K562 (cell line): ENCODE measurements at regions not wholly inside any gene's neighbourhood (a gene's known extent, or its start where the extent isn't known, plus 50 kb on each side); places are given as distances from the start of the nearest gene placed in this dataset.

Experiments used
- ATAC-seq: fragments of 200-7000 bp; cut with Tn5 transposase; 3 replicates; pipeline ENCODE4 v1.9.1; 2020; ENCODE audit warnings: moderate library complexity
- BruUV-seq: library from RNA; stranded (reverse); fragments of 400-500 nt; replicated peaks from 2 replicates; lab custom pipeline; 2021; lab: Mats Ljungman, UMichigan
- CTCF ChIA-PET: fragments of 300-600 bp; formaldehyde crosslinking; extraction: SDS; loops from one replicate; lab custom pipeline; 2021; ENCODE audit warnings: low intra/inter-chr PET ratio; lab: Yijun Ruan, JAX
- POLR2A ChIA-PET: fragments of 300-600, 350-650 bp; sonication (Branson Sonifier 250); formaldehyde crosslinking; extraction: SDS; loops from one replicate; lab custom pipeline; 2021; ENCODE audit warnings: antibody characterized with exemption, inconsistent platforms; lab: Yijun Ruan, JAX
- DNase-seq, 4 experiments: peaks; one replicate each; pipeline versions ENCODE4 v3.0.0 to v3.0.0-alpha.2; 2011 to 2018; ENCODE audit warnings: low spot score in 3 of 4, mixed read lengths in 3 of 4; ENCODE audit errors: extremely low read depth in 1 of 4
- FAIRE-seq: peaks from 2 replicates; lab custom pipeline; 2011; peaks lifted over from hg19 to GRCh38; lab: Jason Lieb, UNC
- H2AFZ ChIP-seq: 2 replicates; pipeline ENCODE4 v1.6.0; 2011; ENCODE audit warnings: low read depth, low read length, control low read depth, inconsistent platforms
- H3K27ac ChIP-seq: fragments of 200-600 bp; 3 replicates; pipeline ENCODE4 v1.8.0; 2011; ENCODE audit warnings: low read depth, mild to moderate bottlenecking, control low read depth, inconsistent platforms, low read length, moderate library complexity, mixed read lengths; ENCODE audit errors: extremely low read depth
- H3K27me3 ChIP-seq, 2 experiments: fragments of 300-600 bp in 1 of 2; 2 replicates in 1 of 2; 3 replicates in 1 of 2; pipeline versions ENCODE4 v1.6.0 to v1.8.0; 2011; ENCODE audit warnings: inconsistent platforms in 2 of 2, low read length in 2 of 2, mild to moderate bottlenecking in 1 of 2, mixed read lengths in 1 of 2, moderate library complexity in 1 of 2; ENCODE audit not compliant: control insufficient read depth in 2 of 2, insufficient read depth in 2 of 2
- H3K36me3 ChIP-seq: fragments of 300-600 bp; 3 replicates; pipeline ENCODE4 v1.8.0; 2011; ENCODE audit warnings: mild to moderate bottlenecking, low read length, inconsistent platforms; ENCODE audit not compliant: control insufficient read depth, insufficient read depth
- H3K4me1 ChIP-seq, 2 experiments: fragments of 200-600 bp in 1 of 2; replicated peaks in 1 of 2; 2 replicates in 1 of 2; 3 replicates in 1 of 2; pipeline versions ENCODE4 v1.5.1 to v1.8.0; 2011; ENCODE audit warnings: inconsistent platforms in 2 of 2, low read length in 2 of 2, mild to moderate bottlenecking in 1 of 2, mixed read lengths in 1 of 2, moderate library complexity in 1 of 2; ENCODE audit not compliant: control insufficient read depth in 2 of 2, insufficient read depth in 2 of 2
- H3K4me2 ChIP-seq: 2 replicates; pipeline ENCODE4 v1.6.1; 2011; ENCODE audit warnings: low read length, control low read depth, inconsistent platforms, mixed read lengths; ENCODE audit not compliant: insufficient read depth
- H3K4me3 ChIP-seq: fragments of 200-600 bp; sonication (generic), shearing (Covaris generic); 2 replicates; pipeline ENCODE4 v1.5.1; 2016; ENCODE audit warnings: control low read depth, inconsistent platforms
- H3K79me2 ChIP-seq: fragments of 200-600 bp; 3 replicates; pipeline ENCODE4 v1.8.0; 2011; ENCODE audit warnings: low read length, inconsistent platforms; ENCODE audit not compliant: control insufficient read depth, insufficient read depth
- H3K9ac ChIP-seq, 2 experiments: 2 replicates each; pipeline versions ENCODE4 v1.6.0 to v1.6.1; 2011; ENCODE audit warnings: low read depth in 2 of 2, low read length in 2 of 2, control low read depth in 1 of 2, inconsistent platforms in 1 of 2, mild to moderate bottlenecking in 1 of 2, mixed read lengths in 1 of 2; ENCODE audit not compliant: insufficient read depth in 1 of 2
- H3K9me1 ChIP-seq: one replicate; pipeline ENCODE4 v1.6.0; 2011; ENCODE audit warnings: inconsistent platforms, mild to moderate bottlenecking, low read length, moderate library complexity; ENCODE audit not compliant: control insufficient read depth, insufficient read depth
- H3K9me3 ChIP-seq: replicated peaks from 2 replicates; pipeline ENCODE4 v1.5.1; 2011; ENCODE audit warnings: low read depth, low read length, inconsistent platforms; ENCODE audit not compliant: control insufficient read depth, insufficient read depth
- H4K20me1 ChIP-seq: replicated peaks from 2 replicates; pipeline ENCODE4 v1.6.1; 2011; ENCODE audit warnings: low read length, inconsistent platforms, mixed read lengths; ENCODE audit not compliant: control insufficient read depth, insufficient read depth
- CC2D1A ChIP-seq: fragments of 450-650 bp; IDR thresholded peaks from 2 replicates; pipeline ENCODE4 v1.6.1; 2017; ENCODE audit warnings: mild to moderate bottlenecking
- E2F1 ChIP-seq: sonication (generic); formaldehyde crosslinking; IDR thresholded peaks from 2 replicates; pipeline ENCODE4 v1.8.1; 2023; ENCODE audit warnings: mild to moderate bottlenecking, missing genetic modification reagents, moderate library complexity
- HNRNPK ChIP-seq: fragments of 200-400 bp; formaldehyde crosslinking; IDR thresholded peaks from one replicate; pipeline ENCODE4 v1.6.1; 2018; ENCODE audit warnings: mild to moderate bottlenecking, low read depth, low read length; ENCODE audit not compliant: poor library complexity, severe bottlenecking
- PCBP2 ChIP-seq: fragments of 200-400 bp; formaldehyde crosslinking; IDR thresholded peaks from 2 replicates; pipeline ENCODE4 v1.6.1; 2018; ENCODE audit warnings: low read length, low read depth, mild to moderate bottlenecking, moderate library complexity; ENCODE audit not compliant: poor library complexity, severe bottlenecking
- RFX5 ChIP-seq: IDR thresholded peaks from 2 replicates; pipeline ENCODE4 v1.6.1; 2011; ENCODE audit warnings: low read depth, mild to moderate bottlenecking, improper control_type of control experiment, low read length
- STAG1 ChIP-seq: sonication (generic); formaldehyde crosslinking; IDR thresholded peaks from 2 replicates; pipeline ENCODE4 v1.5.0; 2020; ENCODE audit warnings: missing genetic modification reagents, borderline replicate concordance
- ZBTB7A ChIP-seq: IDR thresholded peaks from 2 replicates; pipeline ENCODE4 v1.6.1; 2011; ENCODE audit warnings: low read depth, mild to moderate bottlenecking, low read length, moderate library complexity, borderline replicate concordance; ENCODE audit not compliant: control insufficient read depth
- ZNF212 ChIP-seq: fragments of 450-650 bp; formaldehyde crosslinking; IDR thresholded peaks from 2 replicates; pipeline ENCODE4 v1.4.0; 2020; ENCODE audit warnings: mild to moderate bottlenecking
- ZNF668 ChIP-seq: fragments of 250-450 bp; sonication (Bioruptor Pico); IDR thresholded peaks from 2 replicates; pipeline ENCODE4 v1.8.0; 2022; ENCODE audit warnings: mild to moderate bottlenecking, inconsistent platforms
- WGBS: fragments of 100-300 bp; shearing (Covaris generic); methylation state at CpG from one replicate; pipeline ENCODE4 v1.1.6; 2016; ENCODE audit warnings: low coverage, mixed read lengths; ENCODE audit not compliant: insufficient coverage; ENCODE audit errors: missing lambda C conversion rate; 5-methylcytosine and 5-hydroxymethylcytosine counted together
- in situ Hi-C: fragments of 300-500 bp; cut with MboI; formaldehyde crosslinking; loops from 4 replicates; pipeline ENCODE4 v1.15.0; 2018; ENCODE audit warnings: inconsistent platforms, mixed read lengths
- intact Hi-C: fragments of 100-400 bp; cut with micrococcal nuclease; formaldehyde crosslinking; loops from 2 replicates; pipeline ENCODE4 v1.14.2; 2022
- TF ChIP-seq, protein P1 (sequence below): fragments of 250-450 bp; sonication (Bioruptor Pico); IDR thresholded peaks from 2 replicates; pipeline ENCODE4 v1.5.0; 2022; ENCODE audit warnings: mild to moderate bottlenecking
- TF ChIP-seq, protein P2 (sequence below): fragments of 250-450 bp; sonication (Bioruptor Pico); IDR thresholded peaks from 2 replicates; pipeline ENCODE4 v1.8.0; 2021; ENCODE audit warnings: borderline replicate concordance, mild to moderate bottlenecking, moderate library complexity; ENCODE audit not compliant: poor library complexity, severe bottlenecking
- TF ChIP-seq, protein P3 (sequence below), 2 experiments: IDR thresholded peaks in 1 of 2; conservative IDR thresholded peaks in 1 of 2; 2 replicates each; pipeline ENCODE4 v1.6.1; 2016; ENCODE audit warnings: low read depth in 2 of 2, mild to moderate bottlenecking in 1 of 2, missing compliant biosample characterization in 1 of 2, missing genetic modification characterization in 1 of 2, moderate library complexity in 1 of 2
- TF ChIP-seq, protein P4 (sequence below): fragments of 450-650 bp; formaldehyde crosslinking; IDR thresholded peaks from 2 replicates; pipeline ENCODE4 v1.4.0; 2022; ENCODE audit warnings: missing genetic modification characterization

DNA sequence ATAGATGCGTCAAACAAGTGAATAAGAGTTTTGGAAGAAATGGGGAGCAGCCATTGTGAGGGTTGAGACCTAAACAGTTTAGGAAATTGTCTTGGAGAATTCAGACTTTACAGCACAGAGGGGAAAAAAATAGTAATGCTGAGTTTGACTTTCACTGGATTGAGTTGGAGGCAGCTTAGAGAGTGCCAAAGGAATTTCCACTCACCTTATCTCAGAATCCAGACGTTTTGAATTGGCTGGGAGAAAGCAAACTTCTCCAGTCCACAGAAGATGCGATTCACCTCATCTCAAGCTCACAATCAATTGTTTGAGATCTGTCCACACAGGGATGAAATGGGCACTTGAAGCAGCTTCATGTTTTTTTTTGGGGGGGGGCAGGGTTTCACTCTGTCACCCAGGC, 663.5 kb upstream of the SALL1 start (continued):
- TF ChIP-seq PCBP2: no peak
- no peak for TF ChIP-seq STAG1 (CRISPR knock-in tag)
- no peak for TF ChIP-seq ZNF668
- TF ChIP-seq ZBTB7A: no peak

- ChIA-PET CTCF (no interaction called here), POLR2A (no interaction called here)
- Histone ChIP-seq H3K27me3 (no peaks in the 10 kb centered on the region), H3K79me2 (no peaks in the 10 kb centered on the region), H3K9me3 (no peaks in the 10 kb centered on the region), H3K4me1 (no peaks in the 10 kb centered on the region), H3K4me3 (no peak overlapping the region), H4K20me1 (no peaks in the 10 kb centered on the region), H3K4me2 (no peak overlapping the region), H3K9ac (no peak overlapping the region), H2AFZ (no peak overlapping the region), H3K9me1 (no peaks in the 10 kb centered on the region), H3K27ac (no peak overlapping the region), H3K36me3 (no peaks in the 10 kb centered on the region)
- no TSS peak for BruUV-seq
- intact Hi-C loops: no loop called here
- in situ Hi-C loops: no loop called here
- FAIRE-seq: no peak
- 2% methylated on average over 4 of the region's 4 CpGs for WGBS
- no peak for ATAC-seq
- peak in 1 of 4 experiments; percentile 0 for DNase-seq
- TF ChIP-seq, protein P1, sequence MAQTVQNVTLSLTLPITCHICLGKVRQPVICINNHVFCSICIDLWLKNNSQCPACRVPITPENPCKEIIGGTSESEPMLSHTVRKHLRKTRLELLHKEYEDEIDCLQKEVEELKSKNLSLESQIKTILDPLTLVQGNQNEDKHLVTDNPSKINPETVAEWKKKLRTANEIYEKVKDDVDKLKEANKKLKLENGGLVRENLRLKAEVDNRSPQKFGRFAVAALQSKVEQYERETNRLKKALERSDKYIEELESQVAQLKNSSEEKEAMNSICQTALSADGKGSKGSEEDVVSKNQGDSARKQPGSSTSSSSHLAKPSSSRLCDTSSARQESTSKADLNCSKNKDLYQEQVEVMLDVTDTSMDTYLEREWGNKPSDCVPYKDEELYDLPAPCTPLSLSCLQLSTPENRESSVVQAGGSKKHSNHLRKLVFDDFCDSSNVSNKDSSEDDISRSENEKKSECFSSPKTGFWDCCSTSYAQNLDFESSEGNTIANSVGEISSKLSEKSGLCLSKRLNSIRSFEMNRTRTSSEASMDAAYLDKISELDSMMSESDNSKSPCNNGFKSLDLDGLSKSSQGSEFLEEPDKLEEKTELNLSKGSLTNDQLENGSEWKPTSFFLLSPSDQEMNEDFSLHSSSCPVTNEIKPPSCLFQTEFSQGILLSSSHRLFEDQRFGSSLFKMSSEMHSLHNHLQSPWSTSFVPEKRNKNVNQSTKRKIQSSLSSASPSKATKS (CRISPR knock-in tag): no peak
- TF ChIP-seq RFX5 (no peak), ZNF212 (CRISPR knock-in tag) (no peak), E2F1 (CRISPR knock-in tag) (no peak), CC2D1A (no peak), HNRNPK (no peak)
- TF ChIP-seq, protein P2, sequence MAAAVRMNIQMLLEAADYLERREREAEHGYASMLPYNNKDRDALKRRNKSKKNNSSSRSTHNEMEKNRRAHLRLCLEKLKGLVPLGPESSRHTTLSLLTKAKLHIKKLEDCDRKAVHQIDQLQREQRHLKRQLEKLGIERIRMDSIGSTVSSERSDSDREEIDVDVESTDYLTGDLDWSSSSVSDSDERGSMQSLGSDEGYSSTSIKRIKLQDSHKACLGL (CRISPR knock-in tag): no peak
- TF ChIP-seq, protein P3, sequence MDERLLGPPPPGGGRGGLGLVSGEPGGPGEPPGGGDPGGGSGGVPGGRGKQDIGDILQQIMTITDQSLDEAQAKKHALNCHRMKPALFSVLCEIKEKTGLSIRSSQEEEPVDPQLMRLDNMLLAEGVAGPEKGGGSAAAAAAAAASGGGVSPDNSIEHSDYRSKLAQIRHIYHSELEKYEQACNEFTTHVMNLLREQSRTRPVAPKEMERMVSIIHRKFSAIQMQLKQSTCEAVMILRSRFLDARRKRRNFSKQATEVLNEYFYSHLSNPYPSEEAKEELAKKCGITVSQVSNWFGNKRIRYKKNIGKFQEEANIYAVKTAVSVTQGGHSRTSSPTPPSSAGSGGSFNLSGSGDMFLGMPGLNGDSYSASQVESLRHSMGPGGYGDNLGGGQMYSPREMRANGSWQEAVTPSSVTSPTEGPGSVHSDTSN (CRISPR knock-in tag; IDR thresholded peaks at IDR 0.05; ENCODE audit: low read depth): no peak
- TF ChIP-seq, protein P3 (tag; conservative IDR thresholded peaks at IDR 0.05; ENCODE audit: low read depth): no peak
- TF ChIP-seq, protein P4, sequence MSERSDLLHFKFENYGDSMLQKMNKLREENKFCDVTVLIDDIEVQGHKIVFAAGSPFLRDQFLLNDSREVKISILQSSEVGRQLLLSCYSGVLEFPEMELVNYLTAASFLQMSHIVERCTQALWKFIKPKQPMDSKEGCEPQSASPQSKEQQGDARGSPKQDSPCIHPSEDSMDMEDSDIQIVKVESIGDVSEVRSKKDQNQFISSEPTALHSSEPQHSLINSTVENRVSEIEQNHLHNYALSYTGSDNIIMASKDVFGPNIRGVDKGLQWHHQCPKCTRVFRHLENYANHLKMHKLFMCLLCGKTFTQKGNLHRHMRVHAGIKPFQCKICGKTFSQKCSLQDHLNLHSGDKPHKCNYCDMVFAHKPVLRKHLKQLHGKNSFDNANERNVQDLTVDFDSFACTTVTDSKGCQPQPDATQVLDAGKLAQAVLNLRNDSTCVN (CRISPR knock-in tag): no peak
These were observed 662.5 kb upstream of the SALL1 start for GRCh38 chr16:51813609-51814008.
